Liver (tissue), 3 donors: ENCODE measurements at regions not wholly inside any gene's neighbourhood (a gene's known extent, or its start where the extent isn't known, plus 50 kb on each side); places are given as distances from the start of the nearest gene placed in this dataset.

Experiments used
- ATF3 ChIP-seq: IDR thresholded peaks from 2 replicates; pipeline ENCODE4 v1.6.1; 2016; ENCODE audit warnings: antibody characterized with exemption
- CTCF ChIP-seq: fragments of 150-350 bp; IDR thresholded peaks from 2 replicates; pipeline ENCODE4 v1.5.1; 2017; ENCODE audit warnings: improper control_type of control experiment, low read depth, low read length; ENCODE audit not compliant: missing input control
- HNF4G ChIP-seq: IDR thresholded peaks from 2 replicates; pipeline ENCODE4 v1.6.1; 2016; ENCODE audit warnings: antibody characterized with exemption
- JUND ChIP-seq, 2 donors: IDR thresholded peaks; 2 replicates each; pipeline ENCODE4 v1.6.1; 2016; ENCODE audit warnings: antibody characterized with exemption in 2 of 2
- NR2F2 ChIP-seq: IDR thresholded peaks from 2 replicates; pipeline ENCODE4 v1.6.1; 2016; ENCODE audit warnings: antibody characterized with exemption
- RAD21 ChIP-seq, 2 donors: IDR thresholded peaks; 2 replicates each; pipeline ENCODE4 v1.6.1; 2016; ENCODE audit warnings: antibody characterized with exemption in 2 of 2, mild to moderate bottlenecking in 2 of 2
- REST ChIP-seq: IDR thresholded peaks from 2 replicates; pipeline ENCODE4 v1.6.1; 2016; ENCODE audit warnings: antibody characterized with exemption, mild to moderate bottlenecking
- donor health status: healthy.
- donor health status: healthy.

GRCh38 chr7:80047032-80047431, 87.6 kb upstream of the GNAI1 start:
- no peak for TF ChIP-seq JUND (IDR thresholded peaks at IDR 0.05)
- no peak for TF ChIP-seq CTCF
- TF ChIP-seq HNF4G = no peak
- TF ChIP-seq NR2F2 = no peak
- TF ChIP-seq REST = no peak
- no peak for TF ChIP-seq RAD21 (IDR thresholded peaks at IDR 0.05)
- TF ChIP-seq ATF3 = no peak
